Activated T-cell treated with anti-CD3 and anti-CD28 coated beads, Interleukin-2, amount 50 U/mL, for 48 hours (primary cell): ENCODE measurements at regions not wholly inside any gene's neighbourhood (a gene's known extent, or its start where the extent isn't known, plus 50 kb on each side); places are given as distances from the start of the nearest gene placed in this dataset.

Experiments
- DNase-seq, 2 experiments: peaks; one replicate each; pipeline ENCODE4 v3.0.0-alpha.2; 2020

DNA sequence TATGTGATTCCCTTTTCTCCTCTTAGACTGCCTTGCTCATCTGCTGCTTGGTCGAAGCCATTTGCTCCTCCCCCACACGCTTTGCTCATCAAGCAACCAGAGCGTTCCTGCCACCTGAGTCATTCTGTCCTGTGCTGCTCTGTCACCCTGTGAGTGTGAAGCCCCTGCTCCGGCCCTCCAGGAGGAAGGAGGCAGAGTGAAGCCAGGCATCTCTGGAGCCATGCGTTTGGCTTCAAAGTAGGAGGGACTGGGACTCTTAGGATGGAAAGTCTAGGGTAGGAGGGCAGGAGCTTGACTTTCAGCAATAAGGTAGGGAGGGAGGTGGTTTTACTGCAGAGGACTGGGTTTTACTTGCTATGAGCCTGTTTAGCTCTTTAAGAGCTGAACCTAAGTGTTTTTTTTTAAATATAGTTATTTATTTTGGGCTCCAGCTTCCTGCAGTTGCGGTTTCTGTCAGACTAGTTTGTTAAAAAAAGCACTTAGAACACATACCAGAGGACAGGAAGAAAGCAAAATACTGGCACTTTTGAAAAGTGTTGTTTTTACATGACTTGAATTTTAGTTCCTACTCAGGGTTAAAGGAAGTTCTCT is 63.6 kb downstream of the SPINK2 start:
- DNase-seq, result peak; percentile 83 to 87

DNA sequence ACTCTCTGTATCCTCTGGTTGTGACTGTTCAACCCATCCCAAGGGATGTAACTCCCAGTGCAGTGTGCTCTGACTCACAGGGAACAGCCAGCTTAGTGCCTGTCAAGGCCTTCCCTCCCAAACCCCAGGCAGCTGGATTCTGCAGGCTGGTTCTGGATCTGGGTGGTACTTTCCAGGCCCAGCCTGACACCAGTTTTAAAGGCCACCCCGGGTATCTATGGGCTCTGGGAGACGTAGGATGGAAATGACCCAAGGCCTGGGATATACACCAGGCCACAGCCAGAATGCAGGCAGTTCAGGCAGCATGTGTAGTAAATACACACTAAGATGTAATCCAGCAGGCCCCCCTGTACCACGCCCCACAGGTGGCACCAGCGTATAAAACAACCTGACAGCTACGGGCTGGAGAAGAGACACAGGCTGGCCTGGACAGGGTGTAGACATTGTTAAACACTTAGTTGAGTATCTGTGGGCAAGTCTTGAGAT is 64.2 kb downstream of the SPINK2 start:
- DNase-seq, result peak; percentile 42 to 43

DNA sequence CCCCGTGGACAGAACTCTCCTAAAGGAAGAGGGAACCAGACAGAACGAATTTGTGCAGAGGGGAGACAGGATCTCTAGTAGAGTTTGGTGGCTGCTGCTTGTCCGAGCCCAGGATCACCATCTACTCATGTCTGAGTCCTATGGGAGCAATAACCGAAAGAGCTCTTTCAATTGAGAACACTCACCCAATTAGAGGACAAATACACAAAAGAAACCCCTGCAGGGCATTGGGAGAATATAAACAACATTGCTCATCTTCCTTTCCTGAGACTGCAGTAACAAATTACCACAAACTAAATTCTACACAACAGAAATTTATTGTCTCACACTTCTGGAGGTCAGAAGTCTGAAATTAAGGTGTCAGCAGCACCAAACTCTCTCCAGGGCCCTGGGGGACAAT is 65.6 kb downstream of the SPINK2 start:
- DNase-seq, result no peak

DNA sequence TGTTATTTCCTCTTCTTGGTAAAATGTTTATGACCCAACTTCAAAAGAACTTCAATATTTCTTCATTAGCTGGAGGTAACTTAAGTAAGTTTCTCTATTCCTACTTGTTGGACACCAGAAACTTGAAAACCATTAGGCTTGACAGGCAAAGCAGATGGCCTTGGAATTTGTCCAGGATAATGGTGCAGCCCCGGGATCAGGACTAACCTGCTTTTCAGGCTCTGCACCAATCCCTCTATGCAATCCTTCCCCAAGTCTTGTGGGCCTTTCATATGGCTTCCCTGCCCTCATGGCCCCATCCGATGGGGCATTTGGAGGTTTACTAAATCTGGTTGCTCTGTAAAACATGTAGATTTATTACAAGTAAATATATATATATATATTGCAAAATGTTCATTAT is 68.5 kb downstream of the SPINK2 start:
- DNase-seq, result no peak

DNA sequence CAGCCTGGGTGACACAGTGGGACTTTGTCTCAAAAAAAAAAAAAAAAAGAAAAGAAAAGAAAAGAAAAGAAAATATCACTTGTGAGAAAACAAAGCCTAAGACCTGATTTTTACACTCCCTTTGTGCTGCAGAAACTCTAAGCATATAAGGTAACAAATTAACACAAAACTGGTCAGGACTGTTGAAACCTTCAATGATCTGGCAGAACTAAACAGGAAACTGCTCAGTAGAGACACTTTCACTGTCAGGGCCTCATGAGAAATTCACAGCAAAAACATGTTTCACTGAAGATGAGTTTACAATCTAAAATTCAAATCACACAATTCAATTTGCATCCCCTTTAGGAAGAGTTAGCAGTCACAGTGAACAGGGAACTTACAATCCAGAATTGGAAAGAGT is 69.1 kb upstream of the HOPX start:
- no peak for DNase-seq

DNA sequence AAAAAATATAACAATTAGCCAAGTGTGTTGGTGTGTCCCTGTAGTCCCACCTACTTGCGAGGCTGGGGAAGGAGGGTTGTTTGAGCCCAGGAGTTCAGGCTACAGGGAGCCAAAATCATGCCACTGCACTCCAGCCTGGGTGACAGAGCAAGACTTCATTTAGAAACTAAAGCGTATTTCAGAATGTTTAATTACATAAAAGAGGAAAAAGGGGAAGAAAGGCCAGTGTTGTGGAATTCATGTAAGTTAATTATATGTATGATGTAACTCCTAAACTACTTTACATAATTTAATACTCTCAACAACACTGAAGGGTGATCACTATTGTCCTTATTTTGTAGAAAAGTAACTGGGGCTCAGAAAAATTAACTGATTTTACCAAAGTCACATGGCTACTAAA is 67.2 kb upstream of the HOPX start:
- DNase-seq, result no peak

DNA sequence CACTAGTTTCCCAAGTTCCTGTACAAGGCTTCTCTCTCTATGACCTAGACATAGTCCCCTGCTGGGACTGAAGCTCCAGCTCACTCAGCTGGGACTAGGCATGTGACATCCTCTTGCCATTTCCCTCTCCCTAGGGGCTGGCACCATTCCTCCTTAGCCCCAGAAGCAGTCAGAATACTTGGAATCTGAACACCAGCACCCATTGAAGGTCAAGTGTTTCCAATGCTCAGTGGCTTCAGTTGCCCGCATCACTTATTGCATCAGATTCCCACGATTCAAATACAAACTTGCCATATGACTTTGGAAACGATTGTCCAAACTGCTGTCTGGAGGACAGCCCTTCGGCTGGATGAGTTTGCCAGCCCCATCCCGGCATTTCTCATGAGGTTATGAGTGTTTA is 65.5 kb upstream of the HOPX start:
- no peak for DNase-seq

DNA sequence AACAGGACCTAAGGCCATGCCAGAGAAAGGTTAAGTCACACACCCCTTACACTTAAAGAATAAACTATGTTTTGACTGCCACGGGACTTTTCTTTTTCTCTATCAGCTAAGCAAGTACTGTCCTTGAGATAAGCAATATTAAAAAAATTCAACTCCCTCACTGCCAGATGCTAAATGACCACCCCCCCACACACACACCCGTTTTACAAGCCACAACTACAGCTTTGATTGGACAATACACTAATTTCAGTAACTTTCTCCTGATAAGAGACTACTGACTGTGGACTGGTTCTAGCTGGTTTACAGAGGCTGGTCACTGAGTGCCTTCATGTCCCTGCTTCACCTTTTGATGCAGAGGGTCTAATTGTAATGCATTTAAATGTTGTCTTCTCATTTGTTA is 63.9 kb upstream of the HOPX start:
- no peak for DNase-seq

DNA sequence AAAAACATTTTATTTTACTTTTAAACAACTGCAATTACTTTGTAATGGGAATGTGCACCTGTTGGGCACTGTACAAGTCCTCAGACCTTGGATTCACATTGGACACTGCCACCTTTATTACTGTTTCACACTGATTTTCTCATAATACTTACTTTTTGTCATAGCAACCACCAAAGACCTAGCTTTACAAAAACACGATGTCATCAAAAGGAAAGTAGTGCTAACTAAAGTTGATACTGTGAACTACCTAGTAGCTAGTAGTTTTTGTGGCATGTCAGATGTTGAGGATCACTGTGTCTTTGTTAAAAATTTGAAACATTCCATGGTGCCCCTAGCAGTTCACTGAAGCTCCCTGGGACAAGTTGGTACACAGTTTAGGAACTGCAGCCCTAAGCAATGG is 62.9 kb upstream of the HOPX start:
- no peak for DNase-seq

DNA sequence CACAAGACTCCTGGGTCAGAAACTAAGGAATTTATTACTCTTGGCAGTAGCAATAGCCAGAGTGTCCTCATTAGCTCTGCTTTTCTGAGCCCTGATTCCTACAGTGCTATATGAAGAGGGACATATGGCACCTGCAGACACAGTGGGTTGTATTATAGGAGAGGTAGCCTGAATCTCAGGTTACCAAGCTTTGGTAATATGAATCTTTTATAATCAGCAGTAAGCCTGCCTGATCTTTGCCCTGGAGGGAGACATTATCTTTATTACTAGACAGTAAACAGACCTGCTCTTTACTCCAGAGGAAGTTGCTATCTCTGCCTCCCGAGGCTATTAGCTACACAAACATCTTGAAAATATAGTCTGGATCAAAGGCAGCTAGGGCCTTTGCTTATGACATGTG is 62.5 kb upstream of the HOPX start:
- no peak for DNase-seq

DNA sequence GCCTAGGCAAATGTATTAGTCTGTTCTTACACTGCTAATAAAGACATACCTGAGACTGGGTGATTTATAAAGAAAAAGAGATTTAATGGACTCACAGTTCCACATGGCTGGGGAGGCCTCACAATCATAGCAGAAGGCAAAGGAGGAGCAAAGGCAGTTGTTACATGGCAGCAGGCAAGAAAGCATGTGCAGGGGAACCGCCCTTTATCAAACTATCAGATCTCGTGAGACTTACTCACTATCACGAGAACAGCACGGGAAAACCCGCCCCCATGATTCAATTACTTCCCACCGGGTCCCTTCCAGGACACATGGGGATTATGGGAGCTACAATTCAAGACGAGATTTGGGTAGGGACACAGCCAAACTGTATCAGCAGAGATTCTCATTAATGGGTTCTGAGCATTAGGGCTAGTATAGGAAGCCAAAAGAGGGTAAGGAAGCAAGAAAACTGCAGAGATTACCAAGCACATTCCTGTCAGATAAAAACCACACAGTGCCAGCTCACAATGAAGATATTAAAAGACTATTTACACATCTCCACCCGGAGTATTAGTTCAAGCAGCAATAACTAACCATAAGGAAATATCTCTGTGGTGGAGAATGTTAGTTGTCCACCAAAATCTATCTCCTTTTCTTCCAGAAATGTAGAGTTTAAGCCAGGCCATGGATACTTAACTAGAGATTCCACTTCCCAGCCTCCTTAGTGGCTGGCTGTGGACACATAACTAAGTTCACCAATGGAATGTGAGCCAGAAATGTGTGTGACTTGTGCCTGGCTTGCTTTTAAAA is 61.2 kb upstream of the HOPX start:
- DNase-seq, result no peak

DNA sequence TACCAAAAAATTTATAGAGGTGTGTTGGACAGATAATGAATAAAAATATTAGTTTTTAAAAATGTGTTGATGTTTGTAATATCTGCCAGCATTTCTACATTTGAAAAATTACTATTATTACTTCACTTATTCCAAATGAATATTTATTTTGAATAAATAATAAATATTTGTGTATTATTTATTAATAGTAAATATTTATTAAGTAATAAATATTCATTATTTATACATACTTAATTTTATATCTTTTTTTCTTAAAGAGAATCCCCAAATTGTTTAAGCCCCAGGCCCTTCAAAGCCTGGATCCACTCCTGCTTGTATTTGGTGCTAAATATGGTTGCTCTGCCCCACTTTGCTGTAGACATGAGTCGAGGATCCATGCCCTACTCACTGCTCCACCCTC is 60.5 kb upstream of the HOPX start:
- no peak for DNase-seq

DNA sequence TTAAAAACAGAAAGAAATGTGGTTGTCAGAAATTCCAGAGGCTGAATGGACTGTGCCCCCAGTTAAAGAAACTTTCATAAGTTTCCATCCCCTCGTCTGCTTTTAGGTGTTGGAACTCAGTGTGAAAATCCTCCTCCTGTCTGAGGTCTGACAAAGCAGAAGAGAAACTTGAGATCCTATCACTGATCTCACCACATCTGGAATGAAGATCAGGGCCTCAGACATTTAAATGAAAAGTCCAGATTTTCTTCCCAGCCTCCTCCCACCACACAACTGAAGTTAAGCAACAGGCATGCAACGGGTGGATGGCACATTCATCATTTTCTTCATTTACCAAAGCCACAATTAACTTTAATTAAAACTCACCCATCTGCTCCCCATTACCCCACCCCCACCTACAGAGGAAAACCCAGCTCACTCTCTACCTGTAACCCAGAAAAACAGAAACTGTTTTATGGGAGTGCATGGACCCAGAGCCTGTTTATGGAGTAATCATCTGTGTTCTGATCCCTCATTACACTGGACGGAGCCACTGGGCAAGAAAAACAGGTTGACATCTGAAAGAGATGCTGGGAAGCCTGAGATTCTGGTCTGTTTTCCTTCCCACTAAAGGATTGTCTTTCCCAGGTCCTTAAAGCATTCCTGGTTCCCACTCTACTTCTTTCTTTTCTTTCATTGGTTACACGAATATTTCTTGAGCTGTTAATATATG is 58.1 kb upstream of the HOPX start:
- DNase-seq, result no peak

DNA sequence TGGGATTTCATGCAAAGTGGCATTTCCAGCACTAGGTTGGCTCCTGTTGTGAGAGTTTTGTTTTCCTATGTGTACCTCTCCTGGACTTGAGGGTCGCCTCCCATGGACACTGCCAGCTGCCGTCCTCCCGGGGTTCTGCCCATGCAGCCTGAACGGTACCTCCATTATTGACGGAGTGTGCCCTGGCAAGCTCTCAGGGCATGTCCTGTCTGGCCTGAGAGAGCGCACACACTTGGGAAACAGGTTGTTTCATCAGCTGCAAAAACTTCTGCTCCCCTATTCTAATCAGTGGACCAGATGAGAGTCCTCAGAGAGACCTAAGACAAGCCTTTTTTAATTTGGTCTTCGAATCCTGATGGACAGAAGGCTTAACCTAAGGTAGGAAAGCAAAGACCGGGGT is 56.6 kb upstream of the HOPX start:
- no peak for DNase-seq

DNA sequence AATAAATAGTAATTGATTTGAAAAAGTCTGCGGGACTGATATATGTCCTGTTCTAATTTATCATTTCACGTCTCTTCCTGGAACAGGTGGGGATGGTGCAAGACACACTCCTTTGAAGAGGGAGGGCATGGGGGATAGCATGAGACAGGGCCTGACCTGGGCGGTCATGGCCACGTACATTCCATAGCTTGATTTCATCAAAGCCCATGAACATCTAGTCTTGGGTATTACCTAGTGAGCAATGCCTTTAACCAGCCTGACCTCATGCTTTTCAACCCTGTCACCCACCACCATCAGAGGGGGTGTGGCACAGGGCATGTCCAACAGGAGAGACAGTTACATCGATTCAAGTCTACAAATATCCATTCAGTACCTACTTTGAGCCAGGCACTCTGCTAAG is 52.3 kb upstream of the HOPX start:
- DNase-seq, result no peak

DNA sequence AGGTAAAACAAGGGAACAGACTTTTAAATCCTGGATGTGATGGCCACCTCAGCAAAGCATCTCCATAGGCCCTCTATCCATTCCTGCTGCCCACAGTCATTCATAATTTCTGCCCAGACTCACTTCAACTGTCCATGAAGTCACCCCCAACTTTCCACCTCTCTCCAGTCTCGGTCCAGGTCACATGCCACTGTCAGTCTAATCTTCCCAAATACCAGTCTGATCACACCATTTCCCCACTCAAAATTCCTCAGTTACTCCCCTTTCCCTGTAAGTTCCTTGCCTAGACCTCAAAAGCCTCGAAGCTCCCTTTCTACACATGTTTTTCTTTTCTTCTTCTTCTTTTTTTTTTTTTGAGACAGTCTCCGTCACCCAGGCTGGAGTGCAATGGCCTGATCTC is 51.2 kb upstream of the HOPX start:
- no peak for DNase-seq

DNA sequence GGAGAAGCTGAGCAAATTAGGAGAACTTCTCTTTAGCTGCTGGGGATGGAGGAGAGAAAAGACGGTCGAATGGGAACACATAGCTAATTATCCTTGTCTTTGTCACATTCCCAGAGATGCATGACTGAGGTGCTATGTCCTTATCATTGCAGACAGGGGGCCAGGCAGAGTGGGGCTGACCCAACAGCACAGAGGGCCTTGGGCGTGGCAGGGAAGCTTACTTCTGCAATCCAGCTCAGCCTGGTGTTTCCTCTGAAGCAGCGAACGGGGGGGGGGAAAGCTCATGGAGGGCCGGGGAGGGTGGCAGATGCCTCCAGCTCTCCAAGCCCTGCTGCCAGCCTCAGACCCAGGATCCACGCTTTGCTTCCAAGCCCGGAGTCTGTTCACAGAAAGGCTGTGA is 50.8 kb upstream of the HOPX start:
- no peak for DNase-seq
